ENCODE measurements at regions not wholly inside any gene's neighbourhood (a gene's known extent, or its start where the extent isn't known, plus 50 kb on each side); places are given as distances from the start of the nearest gene placed in this dataset.

DNA sequence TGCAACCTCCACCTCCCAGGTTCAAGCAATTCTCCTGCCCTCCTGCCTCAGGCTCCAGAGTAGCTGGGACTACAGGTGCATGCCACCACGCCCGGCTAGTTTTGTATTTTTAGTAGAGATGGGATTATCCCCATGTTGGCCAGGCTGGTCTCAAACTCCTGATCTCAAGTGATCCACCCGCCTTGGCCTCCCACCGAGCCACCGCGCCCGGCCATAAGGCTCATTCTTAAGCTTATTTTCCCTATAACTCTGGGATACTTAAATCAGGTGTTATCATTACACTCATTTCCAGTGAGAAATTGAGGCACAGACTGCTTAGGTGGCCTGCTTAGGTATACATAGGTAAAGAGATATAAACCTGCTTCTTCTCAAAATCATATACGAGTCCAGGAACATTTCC is 188.3 kb upstream of the MTNR1B start:
- no peaks in the 10 kb centered on the region for H3K9me2 ChIP-seq (replicated peaks; ENCODE audit: insufficient read depth, low read length)
- TF ChIP-seq EZH2phosphoT487 (conservative IDR thresholded peaks at IDR 0.05; ENCODE audit: low read length), result no peak
- TF ChIP-seq, protein P1, sequence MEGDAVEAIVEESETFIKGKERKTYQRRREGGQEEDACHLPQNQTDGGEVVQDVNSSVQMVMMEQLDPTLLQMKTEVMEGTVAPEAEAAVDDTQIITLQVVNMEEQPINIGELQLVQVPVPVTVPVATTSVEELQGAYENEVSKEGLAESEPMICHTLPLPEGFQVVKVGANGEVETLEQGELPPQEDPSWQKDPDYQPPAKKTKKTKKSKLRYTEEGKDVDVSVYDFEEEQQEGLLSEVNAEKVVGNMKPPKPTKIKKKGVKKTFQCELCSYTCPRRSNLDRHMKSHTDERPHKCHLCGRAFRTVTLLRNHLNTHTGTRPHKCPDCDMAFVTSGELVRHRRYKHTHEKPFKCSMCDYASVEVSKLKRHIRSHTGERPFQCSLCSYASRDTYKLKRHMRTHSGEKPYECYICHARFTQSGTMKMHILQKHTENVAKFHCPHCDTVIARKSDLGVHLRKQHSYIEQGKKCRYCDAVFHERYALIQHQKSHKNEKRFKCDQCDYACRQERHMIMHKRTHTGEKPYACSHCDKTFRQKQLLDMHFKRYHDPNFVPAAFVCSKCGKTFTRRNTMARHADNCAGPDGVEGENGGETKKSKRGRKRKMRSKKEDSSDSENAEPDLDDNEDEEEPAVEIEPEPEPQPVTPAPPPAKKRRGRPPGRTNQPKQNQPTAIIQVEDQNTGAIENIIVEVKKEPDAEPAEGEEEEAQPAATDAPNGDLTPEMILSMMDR (IDR thresholded peaks at IDR 0.05; ENCODE audit: insufficient read depth, low read length, poor library complexity, severe bottlenecking), result no peak
- no peak overlapping the region for H2AFZ ChIP-seq (ENCODE audit: low read depth, low read length, severe bottlenecking)
- H3K9me3 ChIP-seq (ENCODE audit: insufficient read depth, low read length), result no peaks in the 10 kb centered on the region
- no peak overlapping the region for H3K4me3 ChIP-seq (ENCODE audit: insufficient read depth, low read length, poor library complexity, severe bottlenecking)
- no peaks in the 10 kb centered on the region for H3K27me3 ChIP-seq (ENCODE audit: low read length)
- no peaks in the 10 kb centered on the region for H4K20me1 ChIP-seq (ENCODE audit: low read depth, low read length)
- H3K36me3 ChIP-seq (ENCODE audit: low read length), result no peaks in the 10 kb centered on the region
- no peaks in the 10 kb centered on the region for H3K79me2 ChIP-seq (ENCODE audit: insufficient read depth, low read length)
- H3F3A ChIP-seq (ENCODE audit: insufficient read depth), result no peaks in the 10 kb centered on the region
- no peak overlapping the region for H3K4me2 ChIP-seq (ENCODE audit: low read depth, low read length, poor library complexity, severe bottlenecking)
- H3K27ac ChIP-seq (ENCODE audit: low read depth, low read length), result no peak overlapping the region
- no peak overlapping the region for H3K9ac ChIP-seq (ENCODE audit: low read length)

DNA sequence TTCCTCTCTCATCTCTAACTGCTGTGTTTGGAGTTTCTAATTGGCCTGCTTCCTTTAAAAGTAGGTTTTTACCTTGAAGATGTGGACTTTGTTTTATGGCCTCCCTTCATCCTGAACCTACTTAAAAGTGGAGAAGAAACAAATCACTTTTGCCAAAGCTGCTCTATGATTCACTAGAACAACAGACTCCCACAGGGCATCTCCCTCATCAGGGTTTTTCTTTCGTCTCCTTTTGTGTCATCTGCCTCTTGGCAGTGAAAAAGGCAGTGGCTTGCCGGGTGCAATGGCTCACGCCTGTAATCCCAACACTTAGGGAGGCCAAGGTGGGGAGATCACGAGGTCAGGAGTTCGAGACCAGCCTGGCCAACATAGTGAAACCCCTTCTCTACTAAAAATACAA is 186.6 kb upstream of the MTNR1B start:
- no peaks in the 10 kb centered on the region for H4K20me1 ChIP-seq (ENCODE audit: low read depth, low read length)
- no peak overlapping the region for H3K4me2 ChIP-seq (ENCODE audit: low read depth, low read length, poor library complexity, severe bottlenecking)
- H3K27ac ChIP-seq (ENCODE audit: low read depth, low read length), result no peak overlapping the region
- no peaks in the 10 kb centered on the region for H3K27me3 ChIP-seq (ENCODE audit: low read length)
- H3F3A ChIP-seq (ENCODE audit: insufficient read depth), result no peaks in the 10 kb centered on the region
- no peak for TF ChIP-seq EZH2phosphoT487 (conservative IDR thresholded peaks at IDR 0.05; ENCODE audit: low read length)
- TF ChIP-seq, protein P1 (IDR thresholded peaks at IDR 0.05; ENCODE audit: insufficient read depth, low read length, poor library complexity, severe bottlenecking), result no peak
- H2AFZ ChIP-seq (ENCODE audit: low read depth, low read length, severe bottlenecking), result no peak overlapping the region
- H3K79me2 ChIP-seq (ENCODE audit: insufficient read depth, low read length), result no peaks in the 10 kb centered on the region
- H3K9me2 ChIP-seq (replicated peaks; ENCODE audit: insufficient read depth, low read length), result no peaks in the 10 kb centered on the region
- no peaks in the 10 kb centered on the region for H3K9me3 ChIP-seq (ENCODE audit: insufficient read depth, low read length)
- H3K36me3 ChIP-seq (ENCODE audit: low read length), result no peaks in the 10 kb centered on the region
- no peak overlapping the region for H3K9ac ChIP-seq (ENCODE audit: low read length)
- H3K4me3 ChIP-seq (ENCODE audit: insufficient read depth, low read length, poor library complexity, severe bottlenecking), result no peak overlapping the region

DNA sequence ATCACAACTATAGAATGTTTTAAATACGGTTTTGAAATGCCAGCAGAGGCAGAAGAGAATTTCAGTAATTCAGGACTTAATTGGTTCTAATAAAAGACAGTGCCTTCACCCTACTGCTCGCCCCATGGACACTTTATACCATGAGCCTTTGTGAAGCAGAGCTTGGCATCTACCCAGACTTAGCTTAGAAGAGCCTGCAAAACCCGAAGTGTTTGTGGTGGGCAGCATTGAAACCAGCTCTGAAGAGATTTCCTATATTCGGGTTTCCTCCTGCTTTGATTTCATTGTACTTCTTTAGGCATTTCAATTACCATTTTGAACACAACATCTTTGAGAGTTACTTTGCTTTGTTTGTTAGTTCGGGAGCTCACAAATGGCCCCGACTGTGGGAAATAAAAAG is 185.1 kb upstream of the MTNR1B start:
- Histone ChIP-seq H3K4me3 (ENCODE audit: insufficient read depth, low read length, poor library complexity, severe bottlenecking) (no peak overlapping the region), H3K79me2 (ENCODE audit: insufficient read depth, low read length) (no peaks in the 10 kb centered on the region), H4K20me1 (ENCODE audit: low read depth, low read length) (no peaks in the 10 kb centered on the region), H3K36me3 (ENCODE audit: low read length) (no peaks in the 10 kb centered on the region), H3K4me2 (ENCODE audit: low read depth, low read length, poor library complexity, severe bottlenecking) (no peak overlapping the region), H3K27me3 (ENCODE audit: low read length) (no peaks in the 10 kb centered on the region), H3F3A (ENCODE audit: insufficient read depth) (no peaks in the 10 kb centered on the region), H3K27ac (ENCODE audit: low read depth, low read length) (no peak overlapping the region), H2AFZ (ENCODE audit: low read depth, low read length, severe bottlenecking) (no peak overlapping the region), H3K9me2 (replicated peaks; ENCODE audit: insufficient read depth, low read length) (no peaks in the 10 kb centered on the region), H3K9ac (ENCODE audit: low read length) (no peak overlapping the region), H3K9me3 (ENCODE audit: insufficient read depth, low read length) (no peaks in the 10 kb centered on the region)
- TF ChIP-seq EZH2phosphoT487 (conservative IDR thresholded peaks at IDR 0.05; ENCODE audit: low read length), result no peak
- TF ChIP-seq, protein P1 (IDR thresholded peaks at IDR 0.05; ENCODE audit: insufficient read depth, low read length, poor library complexity, severe bottlenecking), result no peak

Measured in SU-DHL-6 (cell line).